GM12878 (cell line): ENCODE measurements at regions not wholly inside any gene's neighbourhood (a gene's known extent, or its start where the extent isn't known, plus 50 kb on each side); places are given as distances from the start of the nearest gene placed in this dataset.

ENCODE experiments used
- ATAC-seq: fragments of 200-7000 bp; cut with Tn5 transposase; 3 replicates; pipeline ENCODE4 v1.9.1; 2020; ENCODE audit warnings: mild to moderate bottlenecking, moderate library complexity
- BruUV-seq: library from RNA; stranded (reverse); fragments of 400-500 nt; replicated peaks from 2 replicates; lab custom pipeline; 2021; lab: Mats Ljungman, UMichigan
- CTCF ChIA-PET: fragments of 300-600 bp; sonication (Branson Sonifier 250); formaldehyde crosslinking; extraction: SDS; loops from one replicate; lab custom pipeline; 2021; ENCODE audit warnings: inconsistent platforms; lab: Yijun Ruan, JAX
- POLR2A ChIA-PET: fragments of 350-600 bp; formaldehyde crosslinking; extraction: SDS; loops from one replicate; lab custom pipeline; 2021; ENCODE audit warnings: inconsistent platforms; lab: Charles Lee
- RAD21 ChIA-PET: fragments of 300-600 bp; sonication (Branson Sonifier 250); formaldehyde crosslinking; loops from one replicate; lab custom pipeline; 2023; ENCODE audit warnings: antibody characterized with exemption; ENCODE audit not compliant: unreplicated experiment; lab: Charles Lee
- SMC1A ChIA-PET: fragments of 300-600 bp; sonication (Branson Sonifier 250); formaldehyde crosslinking; loops from one replicate; lab custom pipeline; 2023; ENCODE audit not compliant: unreplicated experiment, uncharacterized antibody; lab: Charles Lee
- DNase-seq: peaks from one replicate; pipeline ENCODE4 v3.0.0-alpha.2; 2011; ENCODE audit warnings: low read depth, low spot score
- FAIRE-seq: peaks from 3 replicates; lab custom pipeline; 2011; peaks lifted over from hg19 to GRCh38; lab: Jason Lieb, UNC
- H2AFZ ChIP-seq: 2 replicates; pipeline ENCODE4 v1.6.0; 2011; ENCODE audit warnings: low read depth, low read length, control low read depth; ENCODE audit not compliant: control insufficient read depth
- H3K27ac ChIP-seq: 2 replicates; pipeline ENCODE4 v1.5.1; 2011; ENCODE audit warnings: control low read depth; ENCODE audit not compliant: control insufficient read depth, insufficient read depth
- H3K27me3 ChIP-seq, 2 experiments: replicated peaks in 1 of 2; 2 replicates each; pipeline versions ENCODE4 v1.6.0 to v1.6.1; 2011; ENCODE audit warnings: low read length in 1 of 2; ENCODE audit not compliant: control insufficient read depth in 2 of 2, insufficient read depth in 2 of 2
- H3K36me3 ChIP-seq, 2 experiments: 2 replicates each; pipeline ENCODE4 v1.5.1; 2011; ENCODE audit warnings: low read length in 1 of 2; ENCODE audit not compliant: control insufficient read depth in 2 of 2, insufficient read depth in 2 of 2
- H3K4me1 ChIP-seq: 2 replicates; pipeline ENCODE4 v1.6.1; 2011; ENCODE audit warnings: mild to moderate bottlenecking, low read length, moderate library complexity, mixed read lengths; ENCODE audit not compliant: control insufficient read depth, insufficient read depth
- H3K4me2 ChIP-seq: 2 replicates; pipeline ENCODE4 v1.6.0; 2011; ENCODE audit warnings: control low read depth; ENCODE audit not compliant: control insufficient read depth, insufficient read depth
- H3K4me3 ChIP-seq: fragments of 200-600 bp; sonication (generic); 2 replicates; pipeline ENCODE4 v1.5.1; 2016
- H3K79me2 ChIP-seq: 2 replicates; pipeline ENCODE4 v1.6.0; 2011; ENCODE audit warnings: low read length; ENCODE audit not compliant: control insufficient read depth, insufficient read depth
- H3K9ac ChIP-seq: 2 replicates; pipeline ENCODE4 v1.8.0; 2011; ENCODE audit warnings: low read length, control low read depth, mixed read lengths; ENCODE audit not compliant: control insufficient read depth, insufficient read depth
- H3K9me3 ChIP-seq: replicated peaks from 3 replicates; pipeline ENCODE4 v1.5.1; 2011; ENCODE audit warnings: mild to moderate bottlenecking, low read length; ENCODE audit not compliant: control insufficient read depth, insufficient read depth
- H4K20me1 ChIP-seq: 2 replicates; pipeline ENCODE4 v1.6.0; 2011; ENCODE audit not compliant: control insufficient read depth, insufficient read depth
- ASH2L ChIP-seq: fragments of 300-600, 200-600 bp; sonication (generic); IDR thresholded peaks from 2 replicates; pipeline ENCODE4 v1.6.1; 2017; ENCODE audit warnings: low read depth, mild to moderate bottlenecking, borderline replicate concordance
- CEBPB ChIP-seq, 2 experiments: fragments of 150-350 bp in 1 of 2; IDR thresholded peaks; 2 replicates each; pipeline ENCODE4 v1.6.1; 2012 to 2014; ENCODE audit warnings: low read depth in 2 of 2, low read length in 2 of 2, borderline replicate concordance in 1 of 2, inconsistent platforms in 1 of 2
- ESRRA ChIP-seq: IDR thresholded peaks from 2 replicates; pipeline ENCODE4 v1.6.1; 2012; ENCODE audit warnings: mild to moderate bottlenecking, low read length, improper control_type of control experiment
- HDAC6 ChIP-seq: fragments of 200-600 bp; sonication (generic); IDR thresholded peaks from one replicate; pipeline ENCODE4 v1.8.0; 2017; ENCODE audit warnings: antibody characterized with exemption; ENCODE audit not compliant: unreplicated experiment
- HDGF ChIP-seq: fragments of 450-650 bp; IDR thresholded peaks from 2 replicates; pipeline ENCODE4 v1.6.1; 2016; ENCODE audit warnings: antibody characterized with exemption
- KDM1A ChIP-seq: fragments of 200-600 bp; sonication (generic); IDR thresholded peaks from 2 replicates; pipeline ENCODE4 v1.6.1; 2016; ENCODE audit warnings: borderline replicate concordance
- MTA3 ChIP-seq: IDR thresholded peaks from 2 replicates; pipeline ENCODE4 v1.6.1; 2012; ENCODE audit warnings: low read length, inconsistent platforms, borderline replicate concordance
- NFXL1 ChIP-seq: fragments of 450-650 bp; IDR thresholded peaks from 2 replicates; pipeline ENCODE4 v1.6.1; 2017; ENCODE audit warnings: antibody characterized with exemption, mild to moderate bottlenecking, borderline replicate concordance
- RBBP5 ChIP-seq: fragments of 200-600 bp; sonication (generic); conservative IDR thresholded peaks from 2 replicates; pipeline ENCODE4 v1.6.1; 2016
- SREBF2 ChIP-seq: IDR thresholded peaks from 2 replicates; pipeline ENCODE4 v1.6.1; 2012; ENCODE audit warnings: mild to moderate bottlenecking, low read length
- TAF1 ChIP-seq: IDR thresholded peaks from 2 replicates; pipeline ENCODE4 v1.6.1; 2011; ENCODE audit warnings: mild to moderate bottlenecking, low read depth, low read length, borderline replicate concordance
- TARDBP ChIP-seq: IDR thresholded peaks from 2 replicates; pipeline ENCODE4 v1.6.1; 2016; ENCODE audit warnings: borderline replicate concordance
- TBL1XR1 ChIP-seq: IDR thresholded peaks from 2 replicates; pipeline ENCODE4 v1.6.1; 2012; ENCODE audit warnings: low read depth, low read length, improper control_type of control experiment
- TCF3 ChIP-seq: IDR thresholded peaks from 2 replicates; pipeline ENCODE4 v1.6.1; 2012; ENCODE audit warnings: low read depth, mild to moderate bottlenecking, low read length, borderline replicate concordance; ENCODE audit not compliant: insufficient read depth
- TCF7 ChIP-seq: IDR thresholded peaks from 2 replicates; pipeline ENCODE4 v1.6.1; 2014; ENCODE audit warnings: antibody characterized with exemption, borderline replicate concordance
- ZNF622 ChIP-seq: fragments of 450-650 bp; IDR thresholded peaks from 2 replicates; pipeline ENCODE4 v1.6.1; 2017; ENCODE audit warnings: mild to moderate bottlenecking, inconsistent platforms
- WGBS: methylation state at CpG from one replicate; pipeline ENCODE4 v1.1.6; 2016; ENCODE audit warnings: low lambda C conversion rate; ENCODE audit not compliant: insufficient replicate concordance, insufficient coverage; ENCODE audit errors: missing lambda C conversion rate; 5-methylcytosine and 5-hydroxymethylcytosine counted together
- in situ Hi-C: fragments of 300-500 bp; cut with MboI; formaldehyde crosslinking; loops from 9 replicates; pipeline ENCODE4 v1.14.3; 2018; ENCODE audit warnings: mixed read lengths
- intact Hi-C: fragments of 100-400 bp; cut with micrococcal nuclease; formaldehyde crosslinking; loops from one replicate; pipeline ENCODE4 v1.14.2; 2022; ENCODE audit not compliant: unreplicated experiment
- TF ChIP-seq, protein P1 (sequence below): fragments of 450-650 bp; IDR thresholded peaks from 2 replicates; pipeline ENCODE4 v1.6.1; 2018; ENCODE audit warnings: borderline replicate concordance, mild to moderate bottlenecking; ENCODE audit not compliant: partially characterized antibody
- TF ChIP-seq, protein P2 (sequence below): fragments of 450-650 bp; IDR thresholded peaks from 2 replicates; pipeline ENCODE4 v1.6.1; 2016; ENCODE audit warnings: mild to moderate bottlenecking
- TF ChIP-seq, protein P3 (sequence below): fragments of 450-650 bp; IDR thresholded peaks from 2 replicates; pipeline ENCODE4 v1.6.1; 2018; ENCODE audit warnings: mild to moderate bottlenecking, low read depth, moderate library complexity; ENCODE audit not compliant: partially characterized antibody

DNA sequence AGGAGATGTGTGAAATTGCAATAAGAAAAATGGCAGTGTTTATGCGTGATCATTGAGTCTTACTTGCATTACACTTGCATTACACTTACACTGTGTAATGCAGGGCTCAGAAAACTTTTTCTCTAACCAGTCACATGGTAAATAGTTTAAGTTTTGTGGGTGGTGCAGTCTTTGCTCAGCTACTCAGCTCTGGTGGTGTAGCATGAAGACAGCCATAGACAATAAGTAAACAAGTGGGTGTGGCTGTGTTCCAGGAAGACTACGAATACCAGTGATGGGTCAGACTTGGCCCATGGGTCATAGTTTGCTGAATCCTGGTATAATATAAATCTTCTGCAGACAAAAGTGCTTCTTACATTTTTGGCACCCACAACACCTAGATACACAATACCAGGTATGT lies 115.6 kb upstream of the CYP1B1 start:
- no peak for ATAC-seq
- Histone ChIP-seq H3K9me3 (no peaks in the 10 kb centered on the region; the same call in 1 of the 3 replicates), H3K27me3 (no peaks in the 10 kb centered on the region), H3K79me2 (no peaks in the 10 kb centered on the region), H3K27ac (no peak overlapping the region), H4K20me1 (no peaks in the 10 kb centered on the region), H3K4me1 (no peaks in the 10 kb centered on the region; the same call in 1 of the 2 replicates), H3K9ac (no peak overlapping the region), H3K36me3 (no peaks in the 10 kb centered on the region), H3K4me3 (no peak overlapping the region), H3K4me2 (no peak overlapping the region), H2AFZ (no peak overlapping the region)
- ChIA-PET RAD21 (no interaction called here), POLR2A (no interaction called here), CTCF (no interaction called here), SMC1A (no interaction called here)
- FAIRE-seq: no peak
- no peak for TF ChIP-seq TAF1
- TF ChIP-seq TCF3: no peak
- TF ChIP-seq SREBF2: no peak
- TF ChIP-seq HDGF: no peak
- no peak for TF ChIP-seq ASH2L
- TF ChIP-seq, protein P1, sequence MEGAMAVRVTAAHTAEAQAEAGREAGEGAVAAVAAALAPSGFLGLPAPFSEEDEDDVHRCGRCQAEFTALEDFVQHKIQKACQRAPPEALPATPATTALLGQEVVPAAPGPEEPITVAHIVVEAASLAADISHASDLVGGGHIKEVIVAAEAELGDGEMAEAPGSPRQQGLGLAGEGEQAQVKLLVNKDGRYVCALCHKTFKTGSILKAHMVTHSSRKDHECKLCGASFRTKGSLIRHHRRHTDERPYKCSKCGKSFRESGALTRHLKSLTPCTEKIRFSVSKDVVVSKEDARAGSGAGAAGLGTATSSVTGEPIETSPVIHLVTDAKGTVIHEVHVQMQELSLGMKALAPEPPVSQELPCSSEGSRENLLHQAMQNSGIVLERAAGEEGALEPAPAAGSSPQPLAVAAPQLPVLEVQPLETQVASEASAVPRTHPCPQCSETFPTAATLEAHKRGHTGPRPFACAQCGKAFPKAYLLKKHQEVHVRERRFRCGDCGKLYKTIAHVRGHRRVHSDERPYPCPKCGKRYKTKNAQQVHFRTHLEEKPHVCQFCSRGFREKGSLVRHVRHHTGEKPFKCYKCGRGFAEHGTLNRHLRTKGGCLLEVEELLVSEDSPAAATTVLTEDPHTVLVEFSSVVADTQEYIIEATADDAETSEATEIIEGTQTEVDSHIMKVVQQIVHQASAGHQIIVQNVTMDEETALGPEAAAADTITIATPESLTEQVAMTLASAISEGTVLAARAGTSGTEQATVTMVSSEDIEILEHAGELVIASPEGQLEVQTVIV: no peak
- TF ChIP-seq ESRRA: no peak
- no peak for TF ChIP-seq KDM1A
- TF ChIP-seq ZNF622: no peak
- TF ChIP-seq NFXL1: no peak
- TF ChIP-seq RBBP5: no peak
- no peak for TF ChIP-seq CEBPB (IDR thresholded peaks at IDR 0.05; ENCODE audit: borderline replicate concordance in 1 of 2, low read depth in 2 of 2, low read length in 2 of 2)
- TF ChIP-seq MTA3: no peak
- TF ChIP-seq TBL1XR1: no peak
- no peak for TF ChIP-seq HDAC6
- TF ChIP-seq, protein P2, sequence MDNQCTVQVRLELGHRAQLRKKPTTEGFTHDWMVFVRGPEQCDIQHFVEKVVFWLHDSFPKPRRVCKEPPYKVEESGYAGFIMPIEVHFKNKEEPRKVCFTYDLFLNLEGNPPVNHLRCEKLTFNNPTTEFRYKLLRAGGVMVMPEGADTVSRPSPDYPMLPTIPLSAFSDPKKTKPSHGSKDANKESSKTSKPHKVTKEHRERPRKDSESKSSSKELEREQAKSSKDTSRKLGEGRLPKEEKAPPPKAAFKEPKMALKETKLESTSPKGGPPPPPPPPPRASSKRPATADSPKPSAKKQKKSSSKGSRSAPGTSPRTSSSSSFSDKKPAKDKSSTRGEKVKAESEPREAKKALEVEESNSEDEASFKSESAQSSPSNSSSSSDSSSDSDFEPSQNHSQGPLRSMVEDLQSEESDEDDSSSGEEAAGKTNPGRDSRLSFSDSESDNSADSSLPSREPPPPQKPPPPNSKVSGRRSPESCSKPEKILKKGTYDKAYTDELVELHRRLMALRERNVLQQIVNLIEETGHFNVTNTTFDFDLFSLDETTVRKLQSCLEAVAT: no peak
- TF ChIP-seq TARDBP: no peak
- no peak for TF ChIP-seq TCF7
- TF ChIP-seq, protein P3, sequence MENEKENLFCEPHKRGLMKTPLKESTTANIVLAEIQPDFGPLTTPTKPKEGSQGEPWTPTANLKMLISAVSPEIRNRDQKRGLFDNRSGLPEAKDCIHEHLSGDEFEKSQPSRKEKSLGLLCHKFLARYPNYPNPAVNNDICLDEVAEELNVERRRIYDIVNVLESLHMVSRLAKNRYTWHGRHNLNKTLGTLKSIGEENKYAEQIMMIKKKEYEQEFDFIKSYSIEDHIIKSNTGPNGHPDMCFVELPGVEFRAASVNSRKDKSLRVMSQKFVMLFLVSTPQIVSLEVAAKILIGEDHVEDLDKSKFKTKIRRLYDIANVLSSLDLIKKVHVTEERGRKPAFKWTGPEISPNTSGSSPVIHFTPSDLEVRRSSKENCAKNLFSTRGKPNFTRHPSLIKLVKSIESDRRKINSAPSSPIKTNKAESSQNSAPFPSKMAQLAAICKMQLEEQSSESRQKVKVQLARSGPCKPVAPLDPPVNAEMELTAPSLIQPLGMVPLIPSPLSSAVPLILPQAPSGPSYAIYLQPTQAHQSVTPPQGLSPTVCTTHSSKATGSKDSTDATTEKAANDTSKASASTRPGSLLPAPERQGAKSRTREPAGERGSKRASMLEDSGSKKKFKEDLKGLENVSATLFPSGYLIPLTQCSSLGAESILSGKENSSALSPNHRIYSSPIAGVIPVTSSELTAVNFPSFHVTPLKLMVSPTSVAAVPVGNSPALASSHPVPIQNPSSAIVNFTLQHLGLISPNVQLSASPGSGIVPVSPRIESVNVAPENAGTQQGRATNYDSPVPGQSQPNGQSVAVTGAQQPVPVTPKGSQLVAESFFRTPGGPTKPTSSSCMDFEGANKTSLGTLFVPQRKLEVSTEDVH: no peak
- WGBS: 98% methylated on average over 2 of the region's 2 CpGs
- no peak for DNase-seq
- intact Hi-C loops (no loop called here), in situ Hi-C loops (no loop called here)
- BruUV-seq: no TSS peak
